ENCODE measurements at regions not wholly inside any gene's neighbourhood (a gene's known extent, or its start where the extent isn't known, plus 50 kb on each side); places are given as distances from the start of the nearest gene placed in this dataset.

DNA sequence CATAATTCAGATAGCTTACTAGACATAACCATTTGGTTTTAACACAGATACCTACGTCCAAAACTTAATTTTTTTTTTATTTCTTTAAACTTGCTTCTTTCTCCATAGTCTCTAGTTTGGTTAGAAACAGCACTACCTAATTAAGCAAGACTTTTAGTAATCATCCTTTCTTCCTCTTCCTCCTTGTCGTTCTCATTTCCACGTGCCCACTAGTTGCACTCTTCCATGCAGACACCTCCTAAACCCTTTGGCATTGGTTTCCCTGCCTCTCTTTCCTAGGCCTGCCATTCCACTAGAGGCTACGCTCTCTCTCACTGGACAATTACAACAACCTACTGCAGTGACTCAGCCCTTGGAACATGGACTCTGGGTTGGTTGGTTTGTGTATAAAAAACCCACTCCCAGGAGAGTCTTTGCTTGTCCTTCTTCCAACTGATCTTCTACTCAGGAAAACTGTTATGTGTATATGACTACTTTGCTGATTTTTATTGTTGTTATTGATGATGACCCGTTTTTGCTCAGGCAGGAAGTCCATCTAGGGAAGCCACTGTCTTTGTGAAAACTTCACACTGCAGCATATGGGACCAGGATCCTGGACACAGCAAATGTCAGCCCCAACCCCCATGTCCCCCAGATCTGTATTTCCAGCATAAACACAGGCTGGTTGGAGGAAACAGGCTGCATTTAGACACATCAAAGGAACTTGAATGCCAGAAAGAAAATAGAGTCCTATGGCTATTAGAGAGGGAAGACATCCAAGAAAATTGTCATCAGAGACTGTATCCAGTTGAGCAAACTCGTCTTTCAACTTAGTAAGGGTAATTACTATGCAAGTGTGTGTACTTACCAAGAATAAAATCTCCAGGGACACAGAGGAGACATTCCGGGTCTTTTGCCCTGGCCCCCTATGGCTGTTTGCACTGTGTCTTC, 503.2 kb downstream of the GADD45G start (continued):
- TF ChIP-seq, protein P1, sequence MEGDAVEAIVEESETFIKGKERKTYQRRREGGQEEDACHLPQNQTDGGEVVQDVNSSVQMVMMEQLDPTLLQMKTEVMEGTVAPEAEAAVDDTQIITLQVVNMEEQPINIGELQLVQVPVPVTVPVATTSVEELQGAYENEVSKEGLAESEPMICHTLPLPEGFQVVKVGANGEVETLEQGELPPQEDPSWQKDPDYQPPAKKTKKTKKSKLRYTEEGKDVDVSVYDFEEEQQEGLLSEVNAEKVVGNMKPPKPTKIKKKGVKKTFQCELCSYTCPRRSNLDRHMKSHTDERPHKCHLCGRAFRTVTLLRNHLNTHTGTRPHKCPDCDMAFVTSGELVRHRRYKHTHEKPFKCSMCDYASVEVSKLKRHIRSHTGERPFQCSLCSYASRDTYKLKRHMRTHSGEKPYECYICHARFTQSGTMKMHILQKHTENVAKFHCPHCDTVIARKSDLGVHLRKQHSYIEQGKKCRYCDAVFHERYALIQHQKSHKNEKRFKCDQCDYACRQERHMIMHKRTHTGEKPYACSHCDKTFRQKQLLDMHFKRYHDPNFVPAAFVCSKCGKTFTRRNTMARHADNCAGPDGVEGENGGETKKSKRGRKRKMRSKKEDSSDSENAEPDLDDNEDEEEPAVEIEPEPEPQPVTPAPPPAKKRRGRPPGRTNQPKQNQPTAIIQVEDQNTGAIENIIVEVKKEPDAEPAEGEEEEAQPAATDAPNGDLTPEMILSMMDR (IDR thresholded peaks at IDR 0.05 in 2 of 3, conservative IDR thresholded peaks at IDR 0.05 in 1 of 3; ENCODE audit: borderline replicate concordance in 1 of 3, insufficient read depth in 1 of 3, low read depth in 2 of 3, low read length in 2 of 3), result no peak
- no peak for TF ChIP-seq FOSL1 (IDR thresholded peaks at IDR 0.05; ENCODE audit: low read depth)
- TF ChIP-seq MAX (IDR thresholded peaks at IDR 0.05), result no peak
- TF ChIP-seq YY1 (IDR thresholded peaks at IDR 0.05; ENCODE audit: extremely low read depth, insufficient replicate concordance, low read depth, low read length), result no peak
- TF ChIP-seq, protein P2, sequence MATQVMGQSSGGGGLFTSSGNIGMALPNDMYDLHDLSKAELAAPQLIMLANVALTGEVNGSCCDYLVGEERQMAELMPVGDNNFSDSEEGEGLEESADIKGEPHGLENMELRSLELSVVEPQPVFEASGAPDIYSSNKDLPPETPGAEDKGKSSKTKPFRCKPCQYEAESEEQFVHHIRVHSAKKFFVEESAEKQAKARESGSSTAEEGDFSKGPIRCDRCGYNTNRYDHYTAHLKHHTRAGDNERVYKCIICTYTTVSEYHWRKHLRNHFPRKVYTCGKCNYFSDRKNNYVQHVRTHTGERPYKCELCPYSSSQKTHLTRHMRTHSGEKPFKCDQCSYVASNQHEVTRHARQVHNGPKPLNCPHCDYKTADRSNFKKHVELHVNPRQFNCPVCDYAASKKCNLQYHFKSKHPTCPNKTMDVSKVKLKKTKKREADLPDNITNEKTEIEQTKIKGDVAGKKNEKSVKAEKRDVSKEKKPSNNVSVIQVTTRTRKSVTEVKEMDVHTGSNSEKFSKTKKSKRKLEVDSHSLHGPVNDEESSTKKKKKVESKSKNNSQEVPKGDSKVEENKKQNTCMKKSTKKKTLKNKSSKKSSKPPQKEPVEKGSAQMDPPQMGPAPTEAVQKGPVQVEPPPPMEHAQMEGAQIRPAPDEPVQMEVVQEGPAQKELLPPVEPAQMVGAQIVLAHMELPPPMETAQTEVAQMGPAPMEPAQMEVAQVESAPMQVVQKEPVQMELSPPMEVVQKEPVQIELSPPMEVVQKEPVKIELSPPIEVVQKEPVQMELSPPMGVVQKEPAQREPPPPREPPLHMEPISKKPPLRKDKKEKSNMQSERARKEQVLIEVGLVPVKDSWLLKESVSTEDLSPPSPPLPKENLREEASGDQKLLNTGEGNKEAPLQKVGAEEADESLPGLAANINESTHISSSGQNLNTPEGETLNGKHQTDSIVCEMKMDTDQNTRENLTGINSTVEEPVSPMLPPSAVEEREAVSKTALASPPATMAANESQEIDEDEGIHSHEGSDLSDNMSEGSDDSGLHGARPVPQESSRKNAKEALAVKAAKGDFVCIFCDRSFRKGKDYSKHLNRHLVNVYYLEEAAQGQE (IDR thresholded peaks at IDR 0.05; ENCODE audit: low read depth), result no peak
- no peak for TF ChIP-seq JUND (IDR thresholded peaks at IDR 0.05)
- no peak for TF ChIP-seq ZFX (IDR thresholded peaks at IDR 0.05)
- TF ChIP-seq ELF1 (IDR thresholded peaks at IDR 0.05; ENCODE audit: borderline replicate concordance, low read depth), result no peak
- no peak for TF ChIP-seq RAD21 (IDR thresholded peaks at IDR 0.05; ENCODE audit: low read depth)
- TF ChIP-seq SRF (IDR thresholded peaks at IDR 0.05; ENCODE audit: low read depth), result no peak
